H9 (cell line): ENCODE measurements at regions not wholly inside any gene's neighbourhood (a gene's known extent, or its start where the extent isn't known, plus 50 kb on each side); places are given as distances from the start of the nearest gene placed in this dataset.

Source experiments
- DNase-seq: peaks from one replicate; pipeline ENCODE4 v3.0.0-alpha.2; 2017
- H2AFZ ChIP-seq: one replicate; pipeline ENCODE4 v1.6.1; 2013; ENCODE audit warnings: mild to moderate bottlenecking, low read length, control low read depth, moderate library complexity
- H2AK5ac ChIP-seq: 2 replicates; pipeline ENCODE4 v1.6.1; 2013; ENCODE audit warnings: low read length, control low read depth, mixed read lengths; ENCODE audit not compliant: insufficient read length
- H2BK120ac ChIP-seq: one replicate; pipeline ENCODE4 v1.6.1; 2013; ENCODE audit warnings: low read depth, mild to moderate bottlenecking, low read length, control low read depth, inconsistent platforms; ENCODE audit not compliant: poor library complexity, severe bottlenecking
- H2BK12ac ChIP-seq: 2 replicates; pipeline ENCODE4 v1.6.1; 2013; ENCODE audit warnings: low read length, control low read depth, mixed read lengths, low read depth; ENCODE audit not compliant: insufficient read length
- H2BK15ac ChIP-seq: 2 replicates; pipeline ENCODE4 v1.6.1; 2013; ENCODE audit warnings: low read depth, low read length, control low read depth
- H2BK20ac ChIP-seq: one replicate; pipeline ENCODE4 v1.6.1; 2013; ENCODE audit warnings: low read depth, mild to moderate bottlenecking, low read length, control low read depth, inconsistent platforms; ENCODE audit not compliant: poor library complexity, severe bottlenecking
- H2BK5ac ChIP-seq: 2 replicates; pipeline ENCODE4 v1.6.1; 2013; ENCODE audit warnings: low read length, control low read depth, mixed read lengths; ENCODE audit not compliant: insufficient read length
- H3K14ac ChIP-seq: 2 replicates; pipeline ENCODE4 v1.6.1; 2013; ENCODE audit warnings: low read length, control low read depth; ENCODE audit not compliant: insufficient read depth
- H3K18ac ChIP-seq: 2 replicates; pipeline ENCODE4 v1.6.1; 2013; ENCODE audit warnings: low read depth, mild to moderate bottlenecking, mixed read lengths, low read length, control low read depth; ENCODE audit not compliant: insufficient read length
- H3K23ac ChIP-seq: 2 replicates; pipeline ENCODE4 v1.6.1; 2013; ENCODE audit warnings: low read length, control low read depth, mixed read lengths, low read depth; ENCODE audit not compliant: insufficient read length
- H3K23me2 ChIP-seq: 2 replicates; pipeline ENCODE4 v1.6.1; 2013; ENCODE audit warnings: low read depth, mild to moderate bottlenecking, mixed read lengths, low read length, control low read depth; ENCODE audit not compliant: insufficient read length, poor library complexity, severe bottlenecking
- H3K27ac ChIP-seq: 2 replicates; pipeline ENCODE4 v1.5.1; 2013; ENCODE audit warnings: low read length, control low read depth, mixed read lengths, low read depth; ENCODE audit not compliant: insufficient read length
- H3K27me3 ChIP-seq: 2 replicates; pipeline ENCODE4 v1.6.1; 2013; ENCODE audit warnings: low read length, control low read depth, inconsistent platforms; ENCODE audit not compliant: insufficient read depth
- H3K4ac ChIP-seq: 2 replicates; pipeline ENCODE4 v1.6.1; 2013; ENCODE audit warnings: low read depth, mild to moderate bottlenecking, control low read depth, inconsistent platforms, low read length, moderate library complexity
- H3K4me1 ChIP-seq: 2 replicates; pipeline ENCODE4 v1.6.1; 2013; ENCODE audit warnings: low read length, control low read depth, inconsistent platforms; ENCODE audit not compliant: insufficient read depth
- H3K4me2 ChIP-seq: 2 replicates; pipeline ENCODE4 v1.6.1; 2013; ENCODE audit warnings: low read length, control low read depth, mixed read lengths; ENCODE audit not compliant: insufficient read length, insufficient read depth
- H3K56ac ChIP-seq: 2 replicates; pipeline ENCODE4 v1.6.1; 2013; ENCODE audit warnings: low read depth, mild to moderate bottlenecking, mixed read lengths, low read length, control low read depth; ENCODE audit not compliant: insufficient read length
- H3K79me1 ChIP-seq: 2 replicates; pipeline ENCODE4 v1.6.1; 2013; ENCODE audit warnings: low read depth, mild to moderate bottlenecking, moderate library complexity, low read length, control low read depth, inconsistent platforms; ENCODE audit not compliant: insufficient read depth, poor library complexity, severe bottlenecking
- H3K79me2 ChIP-seq: 2 replicates; pipeline ENCODE4 v1.6.1; 2013; ENCODE audit warnings: low read length, control low read depth, inconsistent platforms; ENCODE audit not compliant: insufficient read depth
- H3K9ac ChIP-seq: 2 replicates; pipeline ENCODE4 v1.6.1; 2013; ENCODE audit warnings: low read length, control low read depth, mixed read lengths; ENCODE audit not compliant: insufficient read length; ENCODE audit errors: extremely low read depth
- H3K9me3 ChIP-seq: one replicate; pipeline ENCODE4 v1.6.1; 2013; ENCODE audit warnings: low read depth, low read length, inconsistent platforms; ENCODE audit not compliant: control insufficient read depth
- H3T11ph ChIP-seq: one replicate; pipeline ENCODE4 v1.6.1; 2013; ENCODE audit warnings: mild to moderate bottlenecking, low read length, control low read depth, inconsistent platforms
- H4K20me1 ChIP-seq: one replicate; pipeline ENCODE4 v1.6.1; 2013; ENCODE audit not compliant: control insufficient read depth, insufficient read length, insufficient read depth
- H4K5ac ChIP-seq: 2 replicates; pipeline ENCODE4 v1.6.1; 2013; ENCODE audit warnings: low read depth, mild to moderate bottlenecking, mixed read lengths, low read length, control low read depth; ENCODE audit not compliant: insufficient read length
- H4K8ac ChIP-seq: replicated peaks from 2 replicates; pipeline ENCODE4 v1.6.1; 2013; ENCODE audit warnings: low read length, control low read depth, mixed read lengths, low read depth; ENCODE audit not compliant: insufficient read length
- H4K91ac ChIP-seq: 2 replicates; pipeline ENCODE4 v1.6.1; 2013; ENCODE audit warnings: low read depth, mild to moderate bottlenecking, moderate library complexity, mixed read lengths, low read length, control low read depth; ENCODE audit not compliant: insufficient read length
- H3K27ac Mint-ChIP-seq, 3 experiments: 2 replicates in 2 of 3; 3 replicates in 1 of 3; pipeline ENCODE4 v1.8.0; 2020 to 2021; ENCODE audit warnings: mixed read lengths in 3 of 3, mild to moderate bottlenecking in 1 of 3, moderate library complexity in 1 of 3
- H3K27me3 Mint-ChIP-seq: 2 replicates; pipeline ENCODE4 v1.8.0; 2021; ENCODE audit warnings: low read depth, mild to moderate bottlenecking, moderate library complexity, mixed read lengths
- H3K36me3 Mint-ChIP-seq, 3 experiments: 2 replicates in 2 of 3; 3 replicates in 1 of 3; pipeline ENCODE4 v1.8.0; 2020 to 2021; ENCODE audit warnings: low read depth in 3 of 3, mixed read lengths in 3 of 3; ENCODE audit not compliant: insufficient read depth in 1 of 3
- H3K4me1 Mint-ChIP-seq, 2 experiments: 2 replicates each; pipeline ENCODE4 v1.8.0; 2020; ENCODE audit warnings: mixed read lengths in 2 of 2
- H3K4me3 Mint-ChIP-seq, 2 experiments: 2 replicates in 1 of 2; 3 replicates in 1 of 2; pipeline ENCODE4 v1.8.0; 2020 to 2021; ENCODE audit warnings: mild to moderate bottlenecking in 2 of 2, mixed read lengths in 2 of 2, moderate library complexity in 1 of 2
- H3K9me3 Mint-ChIP-seq, 2 experiments: 2 replicates in 1 of 2; 3 replicates in 1 of 2; pipeline ENCODE4 v1.8.0; 2020; ENCODE audit warnings: mild to moderate bottlenecking in 2 of 2, mixed read lengths in 2 of 2, moderate library complexity in 1 of 2
- WGBS: extraction: QIAGEN DNeasy Blood & Tissue Kit; methylation state at CpG from one replicate; pipeline ENCODE4 v1.1.7; 2013; ENCODE audit warnings: missing lambda C conversion rate, low lambda C conversion rate, mixed read lengths; ENCODE audit not compliant: insufficient read length; ENCODE audit errors: extremely low coverage; 5-methylcytosine and 5-hydroxymethylcytosine counted together
- TF ChIP-seq, protein P1 (sequence below): fragments of 200-600 bp; sonication (generic); conservative IDR thresholded peaks from 3 replicates; pipeline ENCODE4 v1.8.0; 2021; ENCODE audit warnings: antibody characterized with exemption, mild to moderate bottlenecking

DNA sequence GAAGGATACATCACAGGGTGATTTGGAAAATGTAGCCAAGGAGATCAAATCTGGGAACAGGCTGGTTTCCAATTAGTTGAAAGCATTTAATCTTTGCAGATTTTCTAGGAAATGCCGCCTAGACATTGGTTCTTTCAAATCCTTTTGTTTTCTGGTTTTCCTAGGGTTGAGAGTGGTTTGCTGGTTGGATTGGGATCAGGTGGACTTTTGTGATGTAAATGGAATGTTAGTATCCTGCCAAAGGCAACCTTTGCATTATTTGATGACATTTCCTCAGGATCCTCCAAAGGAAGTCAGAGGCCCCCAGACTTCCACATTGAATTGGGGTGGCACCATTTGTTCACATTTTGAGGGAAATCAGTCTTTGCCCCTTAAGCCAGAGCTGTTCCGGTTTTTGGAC, 245.5 kb upstream of the RPS23 start:
- no peaks in the 10 kb centered on the region for H3K9me3 ChIP-seq
- H3K18ac ChIP-seq: no peak overlapping the region
- H3K4me3 Mint-ChIP-seq: no peak overlapping the region
- H3K79me2 ChIP-seq: no peaks in the 10 kb centered on the region
- H3K9ac ChIP-seq: no peak overlapping the region
- no peak overlapping the region for H3T11ph ChIP-seq
- H2BK12ac ChIP-seq: no peak overlapping the region
- H2AK5ac ChIP-seq: no peak overlapping the region
- TF ChIP-seq, protein P1, sequence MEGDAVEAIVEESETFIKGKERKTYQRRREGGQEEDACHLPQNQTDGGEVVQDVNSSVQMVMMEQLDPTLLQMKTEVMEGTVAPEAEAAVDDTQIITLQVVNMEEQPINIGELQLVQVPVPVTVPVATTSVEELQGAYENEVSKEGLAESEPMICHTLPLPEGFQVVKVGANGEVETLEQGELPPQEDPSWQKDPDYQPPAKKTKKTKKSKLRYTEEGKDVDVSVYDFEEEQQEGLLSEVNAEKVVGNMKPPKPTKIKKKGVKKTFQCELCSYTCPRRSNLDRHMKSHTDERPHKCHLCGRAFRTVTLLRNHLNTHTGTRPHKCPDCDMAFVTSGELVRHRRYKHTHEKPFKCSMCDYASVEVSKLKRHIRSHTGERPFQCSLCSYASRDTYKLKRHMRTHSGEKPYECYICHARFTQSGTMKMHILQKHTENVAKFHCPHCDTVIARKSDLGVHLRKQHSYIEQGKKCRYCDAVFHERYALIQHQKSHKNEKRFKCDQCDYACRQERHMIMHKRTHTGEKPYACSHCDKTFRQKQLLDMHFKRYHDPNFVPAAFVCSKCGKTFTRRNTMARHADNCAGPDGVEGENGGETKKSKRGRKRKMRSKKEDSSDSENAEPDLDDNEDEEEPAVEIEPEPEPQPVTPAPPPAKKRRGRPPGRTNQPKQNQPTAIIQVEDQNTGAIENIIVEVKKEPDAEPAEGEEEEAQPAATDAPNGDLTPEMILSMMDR: no peak
- no peak overlapping the region for H2BK20ac ChIP-seq
- no peak overlapping the region for H2BK120ac ChIP-seq
- peaks cover 1 to 4% (median 2%) of the 10 kb centered on the region in 3 experiments; a peak in 3 of 7 replicates for H3K36me3 Mint-ChIP-seq
- no peak overlapping the region for H4K8ac ChIP-seq
- no CpG with 5 or more reads among the region's 2 CpGs for WGBS
- no peak overlapping the region for H2BK5ac ChIP-seq
- H3K27me3 ChIP-seq: no peaks in the 10 kb centered on the region
- no peaks in the 10 kb centered on the region for H3K27me3 Mint-ChIP-seq
- no peak overlapping the region for H3K4ac ChIP-seq
- H3K56ac ChIP-seq: no peak overlapping the region
- no peak overlapping the region for H3K27ac ChIP-seq
- no peak overlapping the region for H3K23ac ChIP-seq
- H3K4me1 ChIP-seq: peaks cover 5% of the 10 kb centered on the region; the same call in 1 of the 2 replicates
- no peaks in the 10 kb centered on the region for H4K20me1 ChIP-seq
- peaks cover 22 to 24% of the 10 kb centered on the region in 2 experiments for H3K4me1 Mint-ChIP-seq
- H4K91ac ChIP-seq: no peak overlapping the region
- no peak overlapping the region for H2AFZ ChIP-seq
- H3K9me3 Mint-ChIP-seq: peaks cover 0 to 9% of the 10 kb centered on the region in 2 experiments; a peak in 1 of 5 replicates
- no peak overlapping the region for H4K5ac ChIP-seq
- H2BK15ac ChIP-seq: no peak overlapping the region
- no peaks in the 10 kb centered on the region for H3K23me2 ChIP-seq
- no peaks in the 10 kb centered on the region for H3K79me1 ChIP-seq
- no peak for DNase-seq
- H3K4me2 ChIP-seq: no peak overlapping the region
- no peak overlapping the region for H3K27ac Mint-ChIP-seq
- no peak overlapping the region for H3K14ac ChIP-seq
